NCI-H2171 (cell line): ENCODE measurements at regions not wholly inside any gene's neighbourhood (a gene's known extent, or its start where the extent isn't known, plus 50 kb on each side); places are given as distances from the start of the nearest gene placed in this dataset.
"Not testable (repeated sequence)": the region's sequence is repeated elsewhere in the genome, so short reads cannot be mapped to it uniquely, and the experiment has no call there.

Source experiments
- DNase-seq: peaks from one replicate; lab custom pipeline; 2025; lab: John Stamatoyannopoulos, UW

DNA sequence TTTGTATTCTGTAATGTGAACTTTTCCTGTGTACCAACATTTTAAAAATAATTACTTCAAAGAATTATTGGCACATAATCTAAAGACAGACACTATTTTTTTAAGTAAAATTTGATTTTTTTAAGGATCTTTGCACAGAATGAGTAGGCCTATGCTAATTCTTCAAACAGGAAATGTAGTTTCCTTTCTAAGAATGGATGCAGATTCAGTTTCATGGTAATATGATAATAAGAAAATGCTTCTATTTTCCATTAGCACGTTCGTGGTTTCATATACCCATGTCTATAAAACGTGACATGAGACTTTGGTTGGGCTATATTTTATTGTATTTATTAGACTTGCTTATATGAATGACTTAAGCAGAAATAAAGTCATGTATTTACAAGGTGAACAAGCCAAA, 191.8 kb upstream of the RBBP8 start:
- DNase-seq = no peak

DNA sequence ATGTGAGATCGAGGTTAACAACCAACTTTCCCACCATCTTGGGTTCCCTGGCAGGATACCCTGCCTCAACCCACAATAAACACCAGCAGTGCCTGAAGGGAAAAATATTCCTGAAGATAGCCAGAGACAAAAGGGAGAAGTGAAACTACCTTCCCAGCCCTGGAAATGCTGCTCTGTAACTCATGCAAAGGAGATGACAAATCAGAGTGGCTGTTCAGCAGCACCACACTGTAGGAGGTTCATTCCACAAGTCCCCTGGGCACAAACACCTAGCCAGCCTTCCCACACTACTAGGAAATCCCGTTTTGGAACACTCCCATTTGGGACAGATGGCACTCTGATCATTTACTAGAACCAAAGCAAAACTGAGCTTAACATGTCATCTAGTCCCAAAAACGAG, 190.7 kb upstream of the RBBP8 start:
- DNase-seq = no peak

DNA sequence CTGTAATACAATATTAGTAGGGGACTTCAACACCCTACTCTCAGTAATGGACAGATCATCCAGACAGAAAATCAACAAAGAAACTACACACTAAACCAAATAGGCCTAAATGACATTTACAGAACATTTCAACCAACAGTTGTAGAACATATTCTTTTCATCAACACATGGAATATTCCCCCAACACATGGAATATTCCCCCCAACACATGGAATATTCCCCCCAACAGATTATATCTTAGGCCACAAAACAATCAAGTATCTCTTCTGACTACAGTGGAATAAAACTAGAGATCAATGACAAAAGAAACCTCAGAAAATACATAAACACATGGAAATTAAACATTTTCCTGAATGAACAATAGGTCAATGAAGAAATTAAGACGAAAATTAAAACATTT, 187.2 kb upstream of the RBBP8 start:
- DNase-seq = no peak

DNA sequence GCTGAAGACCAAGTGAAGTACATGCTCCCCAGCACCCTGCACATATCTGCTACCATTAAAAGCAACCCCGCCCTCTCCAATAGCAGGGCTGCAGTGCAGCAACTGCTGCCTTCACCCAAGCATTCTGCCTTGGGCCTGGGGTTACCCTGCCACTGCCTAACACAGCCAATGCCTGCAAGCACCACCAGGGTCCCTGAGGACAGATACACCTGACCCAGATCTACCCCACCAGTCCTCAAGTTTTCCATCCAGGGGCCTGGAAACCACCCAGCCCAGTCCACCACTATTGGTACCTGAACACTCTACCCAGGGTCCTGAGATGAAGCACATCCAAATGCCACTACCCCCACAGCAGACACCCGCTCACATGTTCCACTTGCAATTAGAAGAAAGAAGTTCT, 181.1 kb upstream of the RBBP8 start:
- DNase-seq = no peak

DNA sequence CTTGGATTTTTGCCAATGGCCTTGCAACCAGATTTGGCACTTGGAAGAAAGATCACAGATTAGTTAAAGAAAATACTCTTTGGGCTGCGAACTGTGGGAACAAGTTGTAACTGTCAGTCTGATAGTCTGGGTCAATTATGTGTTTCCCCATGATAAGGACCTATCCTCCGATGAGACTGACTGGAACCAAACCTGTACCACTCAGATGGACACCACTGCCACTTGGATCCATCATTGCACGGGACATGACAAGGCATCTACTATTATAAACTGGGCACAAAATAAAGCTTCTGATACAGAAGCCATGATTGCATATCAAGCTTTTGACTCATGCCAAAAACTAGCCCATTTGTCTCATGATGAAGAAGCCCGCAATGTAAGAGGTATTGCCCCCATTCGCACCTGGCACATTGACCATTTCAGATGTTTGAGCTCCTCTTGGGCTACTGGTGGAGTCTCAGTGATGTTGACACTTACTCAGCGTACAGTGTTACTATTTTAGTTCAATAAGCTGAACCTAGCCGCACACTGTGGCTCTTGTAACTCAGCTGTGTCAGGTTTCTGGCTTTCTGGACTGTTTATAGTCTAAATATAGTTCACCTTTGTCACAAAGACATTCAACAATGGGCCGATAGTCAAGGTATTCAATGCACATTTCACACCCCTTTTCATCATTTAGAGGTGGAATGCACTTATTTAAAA, 179.8 kb upstream of the RBBP8 start:
- DNase-seq = no peak

DNA sequence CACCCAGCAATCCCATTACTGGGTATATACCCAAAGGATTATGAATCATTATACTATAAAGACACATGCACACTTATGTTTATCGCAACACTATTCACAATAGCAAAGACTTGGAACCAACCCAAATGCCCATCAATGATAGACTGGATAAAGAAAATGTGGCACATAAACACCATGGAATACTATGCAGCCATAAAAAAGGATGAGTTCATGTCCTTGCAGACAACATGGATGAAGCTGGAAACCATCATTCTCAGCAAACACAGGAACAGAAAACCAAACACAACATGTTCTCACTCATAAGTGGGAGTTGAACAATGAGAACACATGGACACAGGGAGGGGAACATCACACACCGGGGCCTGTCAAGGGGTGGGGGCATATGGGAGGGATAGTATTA, 169.1 kb upstream of the RBBP8 start:
- DNase-seq = not testable (repeated sequence)

DNA sequence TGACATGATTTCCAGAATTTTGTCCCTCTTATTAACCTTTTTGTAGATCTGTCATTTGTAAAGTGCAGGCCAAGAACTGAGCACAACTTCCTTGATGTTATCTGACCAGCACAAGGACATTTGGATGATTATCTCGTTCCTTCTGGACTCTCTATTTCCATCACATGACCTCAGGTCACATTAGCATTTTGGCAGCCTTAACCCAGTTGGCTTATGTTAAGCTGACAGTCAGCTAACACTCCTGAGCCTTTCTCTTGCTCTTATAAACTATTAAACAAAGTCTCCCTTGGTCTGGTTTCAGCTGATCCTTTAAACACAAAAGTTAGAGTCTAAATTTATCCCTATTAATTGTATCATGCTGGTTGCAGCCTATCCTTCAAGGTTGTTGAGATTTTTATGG, 167.2 kb upstream of the RBBP8 start:
- DNase-seq = no peak

DNA sequence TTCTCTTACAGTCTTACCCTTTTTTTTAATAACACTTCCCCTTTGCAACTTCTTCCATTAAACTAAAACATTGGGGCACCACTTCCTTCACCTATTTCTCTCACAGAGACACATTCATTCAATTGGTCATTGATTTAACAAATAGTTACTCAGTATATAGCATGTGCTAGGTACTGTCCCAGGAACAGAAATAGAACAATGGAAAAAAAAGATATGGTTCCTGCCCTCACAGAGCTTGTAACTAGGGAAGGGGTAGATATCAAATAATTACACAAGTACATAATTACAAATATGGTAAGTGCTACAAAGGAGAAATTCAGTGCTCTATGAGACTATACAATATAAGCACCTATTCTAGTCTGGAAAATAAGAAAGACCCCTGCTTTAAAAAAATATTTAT, 165.5 kb upstream of the RBBP8 start:
- DNase-seq = no peak

DNA sequence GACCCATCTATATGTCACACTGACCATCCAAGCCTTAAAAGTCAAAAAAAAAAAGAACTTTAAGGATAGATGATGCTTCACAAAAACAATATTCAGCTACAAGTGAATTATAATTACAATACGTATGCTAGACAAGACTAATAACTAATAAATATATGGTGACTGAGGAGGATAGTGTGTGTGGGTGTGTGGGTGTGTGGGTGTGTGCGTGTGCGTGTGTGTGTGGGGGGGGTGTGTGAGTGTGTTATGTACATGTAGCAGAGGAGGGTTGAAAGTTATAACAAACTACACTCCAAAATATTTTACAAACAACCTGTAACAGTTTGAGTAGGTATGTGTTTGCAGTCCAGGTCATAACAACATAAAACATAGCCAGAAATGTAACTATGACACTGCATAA, 159.2 kb upstream of the RBBP8 start:
- DNase-seq = no peak

DNA sequence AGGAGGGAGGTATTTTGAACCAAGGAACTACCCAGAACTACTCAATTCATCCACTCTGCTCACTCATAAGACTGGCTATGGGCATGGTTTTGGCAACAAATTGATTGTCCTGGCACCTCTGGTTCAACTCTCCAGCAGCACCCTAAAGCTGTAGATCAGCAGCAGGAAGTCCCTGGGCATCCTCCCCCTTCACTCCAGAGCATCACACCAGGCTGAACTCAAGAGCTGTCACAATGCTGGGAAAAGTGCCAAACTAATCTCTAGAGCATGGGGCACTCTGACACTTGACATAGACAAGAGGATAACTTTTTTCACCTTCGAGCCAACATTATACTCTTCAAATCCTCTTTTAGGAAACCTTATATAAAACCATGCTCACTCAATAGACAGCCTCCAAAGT, 154.1 kb upstream of the RBBP8 start:
- no peak for DNase-seq

DNA sequence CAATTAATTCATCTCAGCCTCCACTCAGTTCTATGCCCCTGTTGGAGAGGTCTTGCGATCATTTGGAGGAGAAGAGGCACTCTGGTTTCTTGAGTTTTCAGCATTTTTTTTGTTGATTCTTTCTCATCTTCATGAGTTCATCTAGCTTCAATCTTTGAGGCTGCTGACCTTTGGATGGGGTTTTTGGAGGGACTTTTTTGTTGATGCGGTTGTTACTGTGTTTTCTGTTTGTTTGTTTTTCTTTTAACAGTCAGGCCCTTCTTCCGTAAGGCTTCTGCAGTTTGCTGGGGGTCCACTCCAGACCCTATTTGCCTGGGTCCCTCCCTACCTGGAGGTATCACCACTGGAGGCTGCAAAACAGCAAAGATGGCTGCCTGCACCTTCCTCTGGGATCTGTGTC, 149.9 kb upstream of the RBBP8 start:
- no peak for DNase-seq

DNA sequence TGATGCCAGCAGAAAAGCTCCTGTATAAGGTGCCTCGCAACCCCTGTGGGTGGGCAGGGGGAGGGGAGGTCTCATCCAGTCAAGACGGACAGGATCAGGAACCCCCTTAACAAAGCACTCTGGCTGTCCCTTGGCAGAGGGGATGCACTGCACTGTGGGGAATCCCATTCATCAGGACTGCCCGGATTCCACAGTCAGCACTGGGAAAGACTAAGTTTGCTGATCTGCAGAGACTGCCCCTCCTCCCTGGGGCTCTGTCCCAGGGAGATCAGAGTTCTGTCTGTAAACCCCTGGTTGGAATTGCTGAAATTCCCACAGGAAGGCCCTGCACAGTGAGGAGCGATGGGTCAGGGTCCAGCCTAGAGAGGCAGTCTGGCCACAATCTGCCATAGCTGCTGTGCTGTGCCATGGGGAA, 149.5 kb upstream of the RBBP8 start:
- DNase-seq = no peak

DNA sequence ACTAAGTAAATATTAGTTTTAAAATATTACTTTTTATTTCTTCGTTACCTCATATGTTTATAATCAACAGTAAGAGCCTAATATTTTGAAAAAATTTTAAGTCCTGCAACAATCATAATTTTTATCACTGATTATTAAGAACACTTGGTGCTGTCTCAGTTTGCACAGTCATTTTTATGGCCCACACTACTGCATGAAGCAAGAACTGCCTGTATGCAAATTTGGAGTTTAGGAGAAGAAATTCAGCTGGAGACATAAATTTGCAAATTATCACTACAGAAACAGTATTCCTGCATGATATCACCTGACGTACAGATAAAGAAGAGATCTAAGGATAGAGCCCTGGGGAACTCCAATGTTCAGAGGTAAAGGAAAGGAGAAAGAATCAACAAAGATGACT, 144.1 kb upstream of the RBBP8 start:
- DNase-seq = no peak

DNA sequence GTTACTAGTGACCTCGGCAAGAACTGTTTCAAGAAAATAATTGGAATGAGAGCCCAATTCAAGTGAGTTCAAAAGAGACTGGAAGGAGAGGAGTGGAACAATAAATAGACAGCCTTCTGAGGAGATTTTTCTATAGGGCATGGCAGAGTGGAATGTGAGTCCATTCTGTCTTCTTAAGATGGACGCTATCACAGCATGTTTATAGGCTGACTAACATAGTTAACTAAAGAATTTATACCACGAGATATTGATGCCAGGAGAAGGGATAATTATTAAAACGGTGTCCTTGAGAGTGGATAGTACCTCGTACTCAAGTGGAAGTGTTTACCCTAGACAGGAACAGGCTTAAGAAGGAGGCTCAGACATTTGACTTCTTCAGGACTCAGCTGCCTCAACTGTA, 143.5 kb upstream of the RBBP8 start:
- DNase-seq = no peak

DNA sequence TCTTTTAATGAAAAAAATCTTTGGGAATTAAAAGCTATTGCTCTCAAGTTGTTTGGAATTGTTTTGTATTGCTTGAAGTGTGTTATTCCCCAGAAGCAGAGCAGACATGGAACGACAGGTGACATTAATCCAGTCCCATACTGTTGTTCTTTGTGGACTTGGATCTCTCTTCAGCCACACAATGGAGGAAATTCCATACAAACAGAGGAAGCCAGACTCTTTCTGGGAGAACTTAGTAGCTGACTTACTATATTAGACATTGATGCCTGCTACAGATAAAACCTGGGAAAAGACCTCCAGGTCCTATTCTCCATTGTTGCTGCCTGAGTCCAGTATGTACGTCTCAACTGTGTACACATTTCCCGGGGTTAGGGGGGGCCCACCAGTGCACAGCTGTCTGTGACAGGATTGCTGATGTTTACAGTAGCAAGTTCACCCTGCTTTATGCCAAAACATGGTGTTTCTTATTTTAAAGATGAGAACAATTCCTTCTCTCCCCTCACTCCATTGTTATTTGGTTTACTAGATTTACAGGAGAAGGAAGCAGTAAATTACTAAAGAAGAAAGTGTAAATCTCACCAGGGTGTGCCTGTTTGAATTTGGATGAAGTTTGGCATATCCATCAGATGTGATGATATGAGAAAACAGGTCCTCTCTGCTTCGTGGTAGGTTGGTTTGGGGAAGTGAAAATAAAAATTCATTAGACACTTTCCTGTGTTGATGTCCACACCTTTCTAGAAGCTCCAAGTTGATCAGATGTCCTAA, 142.4 kb upstream of the RBBP8 start:
- no peak for DNase-seq

DNA sequence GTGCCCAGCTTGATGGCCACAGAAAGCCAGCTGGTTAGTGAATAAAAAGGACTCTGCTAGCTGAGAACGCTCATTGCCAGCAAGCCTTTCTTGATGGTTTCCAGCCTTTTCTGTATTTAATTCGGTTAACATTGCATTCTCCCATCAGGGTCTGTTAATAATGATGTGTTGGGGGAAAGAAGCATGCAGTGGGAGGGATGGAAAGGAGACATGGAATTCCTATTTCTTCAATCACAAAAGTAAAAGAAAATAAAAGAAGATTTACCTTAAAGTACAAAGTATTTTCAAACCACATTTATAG, 141.9 kb upstream of the RBBP8 start:
- no peak for DNase-seq

DNA sequence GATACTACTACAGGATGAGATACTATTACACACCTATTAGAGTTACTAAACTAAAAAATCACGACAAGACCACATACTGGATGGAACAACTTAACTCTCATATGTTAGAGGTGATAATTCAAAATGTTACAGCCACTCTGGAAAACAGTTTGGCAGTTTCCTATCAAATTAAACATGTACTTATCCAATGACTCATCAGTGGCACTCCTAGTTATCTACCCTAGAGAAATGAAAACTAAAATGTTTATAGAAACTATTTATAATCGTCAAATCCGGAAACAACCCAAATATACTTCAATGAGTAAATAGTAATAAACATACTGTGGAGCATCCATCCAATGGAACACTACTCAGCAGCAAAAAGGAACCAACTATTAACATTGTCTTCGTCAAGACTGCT, 137.0 kb upstream of the RBBP8 start:
- no peak for DNase-seq

DNA sequence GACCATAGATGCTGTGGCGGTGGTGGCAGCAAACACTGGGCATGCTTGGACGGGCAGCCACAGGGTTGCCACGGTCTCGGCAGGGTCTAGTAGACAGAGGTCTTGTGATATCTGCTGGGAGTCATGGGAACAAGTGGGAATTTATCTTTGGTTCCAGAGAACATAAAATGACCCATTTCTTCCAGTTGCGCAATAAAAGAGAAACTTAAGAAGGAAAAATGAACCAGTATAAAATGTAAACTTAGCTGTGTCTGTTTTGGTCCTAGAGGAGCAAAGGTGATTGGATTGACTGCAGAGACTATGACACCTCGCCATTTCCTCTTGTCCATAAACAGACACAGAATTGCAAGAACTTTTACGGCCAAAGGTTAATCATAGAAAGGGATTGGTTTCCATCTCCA, 132.6 kb upstream of the RBBP8 start:
- DNase-seq = no peak

DNA sequence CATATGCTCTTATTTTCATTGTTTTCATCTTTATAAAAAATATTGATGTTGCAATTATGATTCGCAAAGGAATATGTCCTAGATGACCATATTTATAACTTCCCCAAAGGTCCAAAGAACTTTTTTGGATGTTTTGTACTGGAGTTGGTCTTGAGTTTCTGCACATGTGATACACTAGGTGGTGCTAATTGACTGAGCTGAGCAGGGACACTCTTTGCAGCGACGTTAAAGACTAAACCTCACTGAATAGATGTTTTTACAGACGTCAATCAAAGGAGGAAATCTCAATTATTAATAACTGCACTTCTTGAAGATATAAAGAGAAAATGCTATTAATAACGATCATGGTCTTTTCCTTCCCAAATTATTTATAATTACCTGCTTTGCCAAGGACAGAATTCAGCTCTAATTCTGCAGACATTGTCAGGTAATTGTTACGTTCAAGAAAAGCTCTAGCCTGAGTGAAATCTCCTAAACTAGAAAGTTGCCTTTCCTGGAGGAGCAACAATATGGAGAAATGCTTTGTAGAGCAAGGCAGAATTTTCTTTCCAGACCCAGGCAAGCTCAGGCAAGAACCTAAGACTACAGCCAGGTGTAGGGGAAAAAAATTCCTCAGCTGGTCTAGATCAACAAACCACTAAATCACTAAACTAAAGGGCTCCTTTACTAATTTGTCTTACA, 119.3 kb upstream of the RBBP8 start:
- no peak for DNase-seq

DNA sequence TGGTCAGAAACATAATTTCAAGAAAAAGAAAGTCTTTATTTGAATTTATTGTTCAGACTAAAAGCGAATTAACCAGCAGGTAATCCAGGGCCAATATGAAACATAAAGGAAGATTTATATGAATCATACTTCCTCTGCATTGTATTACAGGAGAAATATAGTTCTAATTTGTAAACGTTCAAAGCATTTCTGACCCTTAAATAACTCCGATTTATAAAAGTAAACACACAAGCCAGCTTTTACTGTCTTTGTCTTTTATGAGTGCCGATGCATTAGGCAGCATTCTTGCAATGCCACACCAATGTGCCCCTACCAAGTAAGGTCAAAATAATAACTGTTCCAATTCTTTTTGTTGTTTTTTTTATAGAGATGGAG, 118.8 kb upstream of the RBBP8 start:
- DNase-seq = no peak

DNA sequence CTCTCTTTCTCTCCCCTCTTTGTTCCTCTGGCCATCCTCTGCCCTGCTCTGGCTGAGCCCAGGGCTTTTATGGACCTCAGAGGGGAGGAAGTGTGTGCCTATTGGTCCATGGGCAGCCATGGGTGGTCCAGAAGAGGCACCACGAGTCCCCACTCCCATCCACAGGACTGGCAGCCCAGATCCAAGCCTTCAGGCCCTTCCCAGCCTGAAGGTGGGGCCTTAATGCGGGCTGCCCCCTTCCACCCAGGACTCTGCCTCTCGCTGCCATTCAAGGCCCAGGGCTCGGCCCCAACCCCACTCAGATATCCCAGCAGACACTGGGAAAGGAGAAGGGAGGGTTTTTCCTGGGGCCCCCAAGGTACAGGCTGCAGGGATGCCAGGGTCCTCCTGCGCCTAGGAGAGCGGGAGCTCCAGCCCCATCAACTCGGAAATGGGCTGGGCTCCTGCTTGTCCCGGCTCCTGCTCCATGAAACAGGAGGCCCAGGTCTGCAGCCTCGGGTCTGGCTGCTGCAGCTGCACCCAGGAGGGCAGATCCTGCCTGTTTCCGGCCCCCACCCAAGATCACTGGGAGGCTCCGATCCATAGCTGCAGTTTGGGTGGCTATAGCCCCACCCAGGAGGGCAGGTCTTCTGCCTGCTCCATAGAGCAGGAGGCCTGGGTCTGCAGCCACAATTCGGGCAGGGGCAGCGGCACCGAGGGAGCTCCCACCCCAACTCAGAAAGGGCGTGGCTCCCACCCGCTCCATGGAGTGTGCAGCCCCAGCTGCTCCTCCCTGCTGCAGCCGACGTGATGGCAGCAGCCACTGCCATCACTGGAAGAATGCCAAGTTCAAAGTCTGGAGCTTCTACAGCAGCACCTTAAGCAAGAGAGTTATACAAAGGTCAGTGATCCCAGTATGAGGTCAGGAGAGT, 116.6 kb upstream of the RBBP8 start:
- DNase-seq = peak; percentile 65

DNA sequence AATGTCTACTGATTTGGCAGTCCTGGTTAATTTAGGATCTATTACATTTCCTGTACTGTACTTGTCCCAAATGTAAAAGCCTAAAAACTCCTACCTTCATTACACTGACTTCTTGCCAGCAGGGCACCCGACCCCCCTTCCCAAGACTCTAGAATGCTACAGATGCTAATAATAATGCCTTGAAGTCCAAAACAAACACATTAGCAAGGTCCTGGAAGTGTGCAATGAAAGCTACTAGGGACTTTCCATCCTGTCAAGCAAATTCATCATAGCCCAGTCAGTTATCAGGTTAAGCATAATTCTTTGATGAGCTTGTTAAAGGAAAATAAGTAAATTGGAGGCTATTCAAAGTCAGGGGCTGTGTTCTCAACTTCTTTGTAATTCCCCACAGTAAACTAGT, 115.3 kb upstream of the RBBP8 start:
- no peak for DNase-seq

DNA sequence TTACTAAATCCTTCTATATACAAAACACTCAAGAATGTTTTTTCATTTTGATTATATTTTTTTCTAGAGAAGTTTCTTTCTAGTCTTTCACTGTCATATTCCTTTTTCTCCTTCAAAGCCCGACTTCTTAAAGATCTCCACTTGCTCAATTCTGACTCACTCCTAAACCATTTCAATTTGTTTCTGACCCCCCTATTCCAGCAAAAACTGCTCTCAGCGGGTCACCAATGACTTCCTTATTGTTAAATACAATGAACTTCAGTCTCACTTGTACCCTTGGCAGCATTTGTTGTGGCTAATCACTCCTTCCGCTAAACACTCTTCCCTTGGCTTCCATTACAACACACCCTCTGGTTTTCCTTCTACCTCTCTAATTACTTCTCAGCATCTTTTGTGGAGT, 111.1 kb upstream of the RBBP8 start:
- no peak for DNase-seq
